Cerebellar cortex (tissue), 1 donor: ENCODE measurements at regions not wholly inside any gene's neighbourhood (a gene's known extent, or its start where the extent isn't known, plus 50 kb on each side); places are given as distances from the start of the nearest gene placed in this dataset.
"Not testable (repeated sequence)": the region's sequence is repeated elsewhere in the genome, so short reads cannot be mapped to it uniquely, and the experiment has no call there.

Source experiments
- DNase-seq: peaks from one replicate; pipeline ENCODE4 v3.0.0-alpha.2; 2015; ENCODE audit warnings: low spot score

GRCh38 chr11:69950621-69951020 is 127.5 kb upstream of the ANO1 start:
- no peak for DNase-seq

GRCh38 chr11:69951821-69952220 is 126.3 kb upstream of the ANO1 start:
- no peak for DNase-seq

- DNase-seq, result not testable (repeated sequence)
Measured at GRCh38 chr11:69952229-69952975, 125.7 kb upstream of the ANO1 start.

DNA sequence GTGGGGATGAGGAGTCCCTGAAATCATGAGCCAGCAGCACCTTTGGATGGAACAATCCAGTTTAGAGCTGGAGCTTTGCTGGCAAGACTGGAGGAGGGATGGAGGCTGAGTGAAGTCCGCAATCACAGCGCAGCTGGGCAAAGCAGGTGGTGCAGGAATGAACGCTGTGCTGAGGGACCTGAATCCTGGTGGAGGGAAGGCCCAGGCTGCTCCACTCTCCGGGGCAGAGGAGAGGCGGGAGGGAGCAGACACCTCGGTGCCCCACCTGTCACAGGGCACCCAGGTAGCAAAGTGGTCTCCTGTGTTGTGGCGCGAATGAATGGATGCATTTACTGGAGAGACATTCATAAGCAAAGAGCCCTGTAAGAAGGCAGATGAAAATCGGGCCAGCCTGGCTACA is 124.8 kb upstream of the ANO1 start:
- no peak for DNase-seq

- no peak for DNase-seq
Measured at GRCh38 chr11:69954756-69955155, 123.4 kb upstream of the ANO1 start.

- no peak for DNase-seq
Measured at GRCh38 chr11:69956669-69957190, 121.4 kb upstream of the ANO1 start.

DNA sequence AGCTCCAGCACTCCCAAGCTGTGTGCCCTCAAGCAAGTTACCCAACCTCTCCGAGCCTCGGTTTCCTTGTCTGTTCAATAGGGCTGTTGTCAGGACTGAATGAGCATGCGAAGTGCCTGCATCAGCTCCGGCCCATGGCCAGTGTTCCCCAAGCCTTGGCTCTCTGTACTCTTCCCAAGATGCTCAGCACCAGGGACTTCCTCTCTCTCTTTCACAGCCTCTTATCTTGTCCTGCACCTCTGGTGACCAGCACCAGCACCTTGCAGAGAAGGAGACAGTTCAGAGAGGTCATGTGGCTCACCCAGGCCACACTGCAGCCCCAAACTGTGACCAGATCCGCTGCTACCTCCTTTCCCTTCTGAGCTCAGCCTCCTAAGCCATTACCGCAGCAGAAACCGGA is 120.3 kb upstream of the ANO1 start:
- DNase-seq, result no peak

DNA sequence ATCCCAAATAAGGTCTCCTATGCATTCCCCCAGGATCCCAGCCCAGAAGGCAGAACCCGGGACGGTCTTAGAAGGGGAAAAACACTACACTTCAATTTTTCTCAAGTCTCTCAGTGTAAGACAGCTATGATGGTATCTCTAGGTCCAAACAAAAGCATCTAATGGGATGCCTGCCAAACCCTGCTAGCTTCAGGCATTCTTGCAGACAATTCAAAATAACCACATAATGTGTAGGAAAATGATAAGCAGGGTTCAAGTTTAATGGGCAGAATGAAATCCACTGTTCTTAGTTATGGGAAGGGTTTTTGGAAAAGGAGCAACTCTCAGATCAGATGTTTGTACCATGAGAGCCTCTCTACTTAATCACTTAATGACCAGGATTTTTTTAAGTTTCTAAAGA is 119.8 kb upstream of the ANO1 start:
- DNase-seq, result no peak

DNA sequence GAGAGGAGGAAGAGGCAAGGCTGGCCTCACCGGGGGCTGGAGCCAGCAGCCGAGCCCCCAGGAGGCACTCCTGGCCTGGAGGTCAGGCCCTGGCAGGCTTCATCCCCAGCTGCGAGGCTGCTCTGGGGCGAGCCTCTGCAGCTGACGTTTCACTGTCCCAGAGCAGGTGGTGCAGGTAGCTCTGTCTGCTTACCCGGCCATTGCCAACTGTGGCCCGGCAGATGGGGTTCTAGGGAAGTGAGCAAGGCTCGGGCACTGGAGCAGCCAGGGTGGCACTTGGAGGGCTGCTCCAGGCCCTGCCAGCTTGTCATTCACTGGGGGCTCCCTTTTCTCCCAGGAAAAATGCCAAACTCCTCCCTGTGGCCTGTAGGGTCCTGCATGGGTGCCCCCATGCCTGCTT is 118.7 kb upstream of the ANO1 start:
- DNase-seq, result no peak

GRCh38 chr11:69961738-69962137 is 116.4 kb upstream of the ANO1 start:
- no peak for DNase-seq

DNA sequence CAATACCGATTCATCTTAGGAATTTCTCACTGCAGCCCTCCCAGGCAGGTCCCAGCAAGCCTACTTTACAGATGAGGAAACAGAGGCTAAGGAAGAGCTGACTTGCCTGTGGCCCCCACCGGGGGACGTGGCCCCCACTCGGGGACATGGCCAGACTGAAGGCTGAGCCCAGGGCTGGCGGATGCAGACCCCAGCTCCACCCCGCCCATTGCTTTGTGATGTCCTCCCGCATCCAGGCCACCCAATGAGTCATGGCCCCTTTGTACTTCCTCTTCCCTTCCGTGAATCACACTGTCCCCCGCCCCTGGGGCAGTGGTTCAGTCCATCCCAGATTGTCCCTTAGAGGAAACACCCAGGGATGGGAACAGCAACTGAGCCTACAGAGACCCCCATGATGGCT is 116.0 kb upstream of the ANO1 start:
- no peak for DNase-seq

GRCh38 chr11:69963533-69964246 is 114.4 kb upstream of the ANO1 start:
- no peak for DNase-seq

DNA sequence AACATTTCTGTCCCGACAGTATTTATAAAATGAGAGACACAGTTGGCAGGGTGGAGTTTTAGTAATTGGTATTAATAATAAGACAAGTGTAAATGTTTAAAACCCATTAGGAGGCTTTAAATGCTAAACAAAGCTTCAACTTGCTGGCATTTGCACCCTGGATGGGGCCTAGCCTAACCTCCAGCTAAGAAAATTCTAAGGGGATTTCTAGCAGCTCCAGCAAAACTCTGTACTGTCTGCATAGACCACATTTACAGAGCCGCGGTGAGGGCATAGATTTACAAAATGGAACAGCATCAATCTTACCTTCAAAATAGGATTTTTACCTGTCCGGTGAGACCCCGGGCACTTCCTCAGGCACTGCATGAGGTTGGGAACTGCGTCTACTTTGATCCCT is 113.9 kb upstream of the ANO1 start:
- DNase-seq, result no peak

GRCh38 chr11:69965821-69966582 is 112.1 kb upstream of the ANO1 start:
- DNase-seq, result no peak

GRCh38 chr11:69966583-69966835 is 111.6 kb upstream of the ANO1 start:
- DNase-seq, result no peak

DNA sequence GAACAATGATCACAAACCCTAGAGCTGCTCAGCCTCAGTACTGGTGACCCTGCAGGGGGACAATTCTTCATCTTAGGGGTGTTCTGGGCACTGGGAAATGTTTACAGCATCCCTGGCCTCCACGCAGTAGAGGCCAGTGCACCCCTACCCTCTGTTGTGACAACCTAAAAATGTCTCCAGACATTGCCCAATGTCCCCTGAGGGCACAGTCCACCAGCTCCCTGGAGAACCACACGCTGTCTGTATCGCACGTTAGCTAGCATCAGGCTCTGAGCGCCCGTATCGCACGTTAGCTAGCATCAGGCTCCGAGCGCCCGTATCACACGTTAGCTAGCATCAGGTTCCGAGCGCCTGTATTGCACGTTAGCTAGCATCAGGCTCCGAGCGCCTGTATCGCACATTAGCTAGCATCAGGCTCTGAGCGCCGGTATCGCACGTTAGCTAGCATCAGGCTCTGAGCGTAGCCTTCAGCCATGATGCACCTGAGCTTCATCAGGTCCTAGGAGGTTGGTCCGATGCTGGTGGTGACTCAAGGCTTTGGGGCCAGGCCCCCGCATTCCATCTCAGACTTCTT is 111.1 kb upstream of the ANO1 start:
- DNase-seq, result no peak

GRCh38 chr11:69967484-69967883 is 110.6 kb upstream of the ANO1 start:
- no peak for DNase-seq

DNA sequence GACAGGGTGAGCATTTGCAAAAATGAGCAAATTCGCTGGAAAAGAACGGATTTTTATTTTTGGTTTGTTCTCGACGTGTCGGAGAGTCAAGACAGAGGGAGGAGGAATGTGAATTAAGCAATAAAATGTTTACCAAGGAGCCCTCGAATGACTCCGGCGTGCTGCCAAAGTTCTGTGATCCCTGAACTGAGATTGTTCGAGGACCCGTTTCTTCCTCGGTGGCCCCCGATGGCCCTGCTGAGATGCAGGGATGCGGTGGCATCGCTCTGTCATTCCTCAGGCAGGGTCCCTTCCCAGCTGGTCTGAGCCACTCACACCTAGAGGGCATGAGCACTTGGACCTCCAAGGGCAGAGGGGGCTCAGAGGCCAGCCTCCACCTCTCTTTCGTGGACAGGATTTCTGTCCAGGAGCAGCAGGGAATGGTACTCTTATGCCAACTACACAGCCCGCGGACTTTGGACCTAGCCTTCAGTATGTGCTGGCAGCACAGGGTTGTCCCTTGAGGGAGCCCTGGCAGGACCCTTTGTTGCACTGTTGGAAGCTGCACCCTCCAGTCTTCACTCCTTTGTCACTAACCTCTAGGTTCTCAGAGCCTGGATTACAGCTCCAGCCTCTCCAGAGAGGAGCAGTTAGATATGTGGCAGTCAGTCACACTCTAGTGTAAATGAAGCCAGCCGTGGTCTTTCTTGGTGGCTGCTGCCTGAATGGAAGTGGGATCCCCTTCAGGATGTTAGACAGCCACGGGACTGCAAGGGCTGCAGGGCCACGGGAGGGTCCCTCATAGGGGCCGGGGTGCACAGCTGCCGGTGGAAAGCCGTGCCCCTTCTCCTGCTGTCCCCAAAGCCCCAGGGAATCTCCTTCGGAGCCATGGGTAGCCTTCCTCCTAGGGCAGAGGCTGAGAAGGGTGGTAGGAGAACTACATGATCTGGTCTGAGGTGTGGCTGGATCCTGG is 109.4 kb upstream of the ANO1 start:
- DNase-seq, result no peak

DNA sequence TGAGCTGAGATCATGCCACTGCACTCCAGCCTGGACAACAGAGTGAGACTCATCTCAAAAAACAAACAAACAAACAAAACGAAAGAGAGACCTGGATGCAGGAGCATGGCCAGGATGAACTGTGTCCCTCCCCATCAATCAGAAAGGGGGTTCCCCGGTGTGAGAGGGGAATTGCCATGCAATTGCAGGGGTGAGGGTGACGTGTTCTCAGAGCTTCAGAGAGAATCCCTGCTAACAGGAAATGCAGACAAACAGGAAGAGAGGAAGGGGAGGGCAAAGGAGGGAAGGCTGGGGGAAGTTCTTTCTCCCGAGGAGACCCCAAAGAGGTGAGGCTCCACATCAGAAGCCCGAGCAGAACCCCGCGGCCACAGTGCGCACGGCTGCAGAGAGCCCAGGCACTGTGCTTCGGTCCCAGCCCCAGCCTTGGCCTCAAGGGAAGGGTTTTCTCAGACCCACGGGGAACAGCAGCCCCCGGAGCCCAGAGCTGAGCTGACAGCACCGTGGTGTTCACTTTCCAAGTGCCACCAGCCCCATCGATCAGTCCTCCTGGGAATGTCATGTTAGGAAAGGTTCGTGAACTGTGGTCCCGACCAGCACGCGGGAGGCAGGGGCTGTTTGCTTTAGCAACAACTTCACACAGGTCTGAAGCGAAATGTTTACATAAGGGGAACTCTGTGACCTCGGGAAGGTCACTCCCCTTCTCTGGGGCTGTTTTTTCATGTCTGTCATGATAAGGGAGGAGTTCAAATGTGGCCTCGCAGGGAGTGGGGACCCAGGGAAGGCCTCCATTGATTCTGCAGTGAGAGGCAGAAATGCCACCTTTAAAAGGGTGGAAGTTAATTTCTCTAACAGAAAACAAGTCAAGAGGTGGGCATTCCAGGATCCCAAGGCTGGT is 108.0 kb upstream of the ANO1 start:
- DNase-seq, result no peak

GRCh38 chr11:69970785-69971535 is 107.2 kb upstream of the ANO1 start:
- no peak for DNase-seq
